ENCODE measurements at regions not wholly inside any gene's neighbourhood (a gene's known extent, or its start where the extent isn't known, plus 50 kb on each side); places are given as distances from the start of the nearest gene placed in this dataset.

GRCh38 chr16:35642322-35642835 lies 2183.0 kb downstream of the TP53TG3F start (continued):
- TF ChIP-seq PRDM6 (tag by site-specific recombination; IDR thresholded peaks at IDR 0.05) (no peak), ATF2 (tag by site-specific recombination; IDR thresholded peaks at IDR 0.05; ENCODE audit: low read depth) (no peak)

DNA sequence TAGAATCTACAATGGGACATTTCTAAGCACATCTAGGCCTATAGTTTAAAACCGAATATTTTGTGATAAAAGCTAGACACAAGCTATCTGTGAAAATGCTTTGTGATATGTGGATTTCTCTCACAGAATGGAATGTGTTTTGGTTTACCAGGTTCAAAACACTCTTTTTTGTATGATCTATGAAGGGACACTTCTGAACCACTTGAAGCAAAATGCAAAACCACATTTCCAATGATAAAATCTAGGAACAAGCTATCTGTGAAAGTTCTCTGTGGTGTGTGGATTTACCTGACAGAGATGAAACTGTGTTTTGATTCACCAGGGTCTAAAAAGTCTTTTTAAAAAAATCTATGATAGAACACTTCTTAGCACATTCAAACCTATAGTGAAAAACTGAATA lies 2192.4 kb downstream of the TP53TG3F start:
- CTCF ChIA-PET: interaction anchor here (0.7 kb wide), 1 partner anchor 46 kb away, joined by 4 read pairs; no protein-coding TSS in a partner anchor
- POLR2A ChIA-PET: no interaction called here

More for the DNA sequence above, 2192.4 kb downstream of the TP53TG3F start:
- Histone ChIP-seq H3K36me3 (ENCODE audit: control insufficient read depth in 2 of 2, insufficient read depth in 1 of 2, low read length in 2 of 2) (no peaks in the 10 kb centered on the region), H3K4me3 (ENCODE audit: low read depth, low read length) (no peak overlapping the region), H3K9me3 (ENCODE audit: control insufficient read depth, insufficient read depth, low read depth, low read length) (no peaks in the 10 kb centered on the region), H3K27ac (ENCODE audit: extremely low read depth, low read depth, low read length) (no peak overlapping the region), H3K4me1 (ENCODE audit: control insufficient read depth, insufficient read depth, low read length) (no peaks in the 10 kb centered on the region)
- no peak for TF ChIP-seq ATF2 (tag by site-specific recombination; IDR thresholded peaks at IDR 0.05; ENCODE audit: low read depth)
- no peak for TF ChIP-seq ZNF660 (tag by site-specific recombination; IDR thresholded peaks at IDR 0.05)
- TF ChIP-seq ZNF26 (tag by site-specific recombination; IDR thresholded peaks at IDR 0.05): no peak
- no peak for TF ChIP-seq MZF1 (tag by site-specific recombination; IDR thresholded peaks at IDR 0.05; ENCODE audit: borderline replicate concordance)
- TF ChIP-seq ZNF280C (tag by site-specific recombination; IDR thresholded peaks at IDR 0.05): no peak
- no peak for TF ChIP-seq ZNF366 (tag by site-specific recombination; conservative IDR thresholded peaks at IDR 0.05)
- TF ChIP-seq ZNF777 (tag by site-specific recombination; IDR thresholded peaks at IDR 0.05; ENCODE audit: borderline replicate concordance): no peak
- no peak for TF ChIP-seq PBX3 (CRISPR knock-in tag; IDR thresholded peaks at IDR 0.05)
- no peak for TF ChIP-seq ZNF585B (tag by site-specific recombination; IDR thresholded peaks at IDR 0.05)
- TF ChIP-seq, protein P1, sequence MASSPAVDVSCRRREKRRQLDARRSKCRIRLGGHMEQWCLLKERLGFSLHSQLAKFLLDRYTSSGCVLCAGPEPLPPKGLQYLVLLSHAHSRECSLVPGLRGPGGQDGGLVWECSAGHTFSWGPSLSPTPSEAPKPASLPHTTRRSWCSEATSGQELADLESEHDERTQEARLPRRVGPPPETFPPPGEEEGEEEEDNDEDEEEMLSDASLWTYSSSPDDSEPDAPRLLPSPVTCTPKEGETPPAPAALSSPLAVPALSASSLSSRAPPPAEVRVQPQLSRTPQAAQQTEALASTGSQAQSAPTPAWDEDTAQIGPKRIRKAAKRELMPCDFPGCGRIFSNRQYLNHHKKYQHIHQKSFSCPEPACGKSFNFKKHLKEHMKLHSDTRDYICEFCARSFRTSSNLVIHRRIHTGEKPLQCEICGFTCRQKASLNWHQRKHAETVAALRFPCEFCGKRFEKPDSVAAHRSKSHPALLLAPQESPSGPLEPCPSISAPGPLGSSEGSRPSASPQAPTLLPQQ (tag by site-specific recombination; IDR thresholded peaks at IDR 0.05): no peak
- TF ChIP-seq OSR2 (tag by site-specific recombination; IDR thresholded peaks at IDR 0.05): no peak
- no peak for TF ChIP-seq SP2 (tag by site-specific recombination; IDR thresholded peaks at IDR 0.05)
- no peak for TF ChIP-seq ZNF571 (tag by site-specific recombination; IDR thresholded peaks at IDR 0.05)
- no peak for TF ChIP-seq ZNF677 (tag by site-specific recombination; IDR thresholded peaks at IDR 0.05)
- no peak for TF ChIP-seq ZEB2 (tag by site-specific recombination; IDR thresholded peaks at IDR 0.05)
- TF ChIP-seq ZNF501 (tag by site-specific recombination; IDR thresholded peaks at IDR 0.05): no peak
